Ishikawa (cell line): ENCODE measurements at regions not wholly inside any gene's neighbourhood (a gene's known extent, or its start where the extent isn't known, plus 50 kb on each side); places are given as distances from the start of the nearest gene placed in this dataset.

Source experiments
- CEBPB ChIP-seq: IDR thresholded peaks from 2 replicates; pipeline ENCODE4 v1.6.1; 2012
- FOXM1 ChIP-seq: IDR thresholded peaks from 2 replicates; pipeline ENCODE4 v1.6.1; 2012; ENCODE audit warnings: low read depth, borderline replicate concordance
- TAF1 ChIP-seq: IDR thresholded peaks from 2 replicates; pipeline ENCODE4 v1.6.1; 2012; ENCODE audit warnings: low read depth, mild to moderate bottlenecking
- TCF12 ChIP-seq: IDR thresholded peaks from 2 replicates; pipeline ENCODE4 v1.6.1; 2012; ENCODE audit warnings: low read depth
- YY1 ChIP-seq: IDR thresholded peaks from 2 replicates; pipeline ENCODE4 v1.6.1; 2012; ENCODE audit warnings: low read depth

DNA sequence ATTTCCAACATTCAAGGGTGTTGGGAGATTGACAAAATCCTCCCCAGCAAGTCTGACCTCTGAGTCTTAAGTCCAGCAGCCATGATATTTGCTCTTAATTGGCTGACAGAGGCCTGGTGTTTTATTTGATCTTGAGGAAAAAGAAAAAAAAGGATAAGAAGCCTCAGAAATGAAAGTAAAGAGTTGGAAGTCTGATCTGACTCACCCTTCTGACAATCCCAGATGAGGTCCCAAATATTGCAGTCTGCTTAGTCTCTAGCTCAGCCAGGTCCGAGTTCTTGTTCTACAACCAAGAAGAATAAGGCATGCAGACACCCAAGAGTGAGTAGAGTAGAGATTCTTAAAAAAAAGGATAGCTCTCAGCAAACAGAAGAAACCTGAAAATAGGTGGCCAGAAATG, 632.5 kb upstream of the ST8SIA4 start:
- TF ChIP-seq TCF12, result no peak
- TF ChIP-seq CEBPB, result no peak
- TF ChIP-seq YY1, result no peak
- TF ChIP-seq TAF1, result no peak
- no peak for TF ChIP-seq FOXM1
